SK-N-SH treated with all-trans-retinoic acid at 6 μM for 48 hours (cell line): ENCODE measurements at regions not wholly inside any gene's neighbourhood (a gene's known extent, or its start where the extent isn't known, plus 50 kb on each side); places are given as distances from the start of the nearest gene placed in this dataset.

Experiments
- ATAC-seq: fragments of 200-7000 bp; cut with Tn5 transposase; 3 replicates; pipeline ENCODE4 v1.9.1; 2020; ENCODE audit warnings: mild to moderate bottlenecking, moderate library complexity
- ARNTL ChIP-seq: fragments of 450-650 bp; formaldehyde crosslinking; IDR thresholded peaks from 2 replicates; pipeline ENCODE4 v1.5.0; 2020; ENCODE audit warnings: low read depth, mild to moderate bottlenecking, moderate library complexity, borderline replicate concordance
- BACH2 ChIP-seq: fragments of 250-450 bp; sonication (Bioruptor Pico); IDR thresholded peaks from 2 replicates; pipeline ENCODE4 v1.9.0; 2021; ENCODE audit warnings: mild to moderate bottlenecking, borderline replicate concordance
- CSDC2 ChIP-seq: fragments of 250-450 bp; sonication (Bioruptor Pico); IDR thresholded peaks from 2 replicates; pipeline ENCODE4 v1.5.0; 2020; ENCODE audit warnings: mild to moderate bottlenecking, moderate library complexity
- ESRRG ChIP-seq: fragments of 250-450 bp; sonication (Bioruptor Pico); IDR thresholded peaks from 2 replicates; pipeline ENCODE4 v1.6.1; 2021; ENCODE audit warnings: mild to moderate bottlenecking
- GLIS3 ChIP-seq: fragments of 250-450 bp; sonication (Bioruptor Pico); IDR thresholded peaks from 2 replicates; pipeline ENCODE4 v1.5.0; 2020; ENCODE audit warnings: mild to moderate bottlenecking, moderate library complexity
- ISL1 ChIP-seq: fragments of 250-450 bp; sonication (Bioruptor Pico); IDR thresholded peaks from 2 replicates; pipeline ENCODE4 v2.1.2; 2022; ENCODE audit warnings: mild to moderate bottlenecking, moderate library complexity
- OSR1 ChIP-seq: fragments of 250-450 bp; sonication (Bioruptor Pico); IDR thresholded peaks from 2 replicates; pipeline ENCODE4 v1.8.0; 2022; ENCODE audit warnings: moderate library complexity, mild to moderate bottlenecking, inconsistent platforms
- PPARA ChIP-seq: fragments of 250-450 bp; sonication (Bioruptor Pico); IDR thresholded peaks from 2 replicates; pipeline ENCODE4 v1.5.0; 2020; ENCODE audit warnings: mild to moderate bottlenecking, borderline replicate concordance
- SNAI2 ChIP-seq: fragments of 250-450 bp; sonication (Bioruptor Pico); IDR thresholded peaks from 2 replicates; pipeline ENCODE4 v1.5.0; 2020; ENCODE audit warnings: mild to moderate bottlenecking, moderate library complexity
- TOX ChIP-seq: fragments of 250-450 bp; sonication (Bioruptor Pico); IDR thresholded peaks from 2 replicates; pipeline ENCODE4 v1.8.0; 2021; ENCODE audit warnings: mild to moderate bottlenecking, moderate library complexity, borderline replicate concordance
- ZC3H10 ChIP-seq: fragments of 250-450 bp; sonication (Bioruptor Pico); IDR thresholded peaks from 2 replicates; pipeline ENCODE4 v1.5.1; 2021; ENCODE audit warnings: mild to moderate bottlenecking, moderate library complexity
- ZFP3 ChIP-seq: fragments of 250-450 bp; sonication (Bioruptor Pico); IDR thresholded peaks from 2 replicates; pipeline ENCODE4 v1.5.0; 2020; ENCODE audit warnings: mild to moderate bottlenecking, moderate library complexity
- ZNF565 ChIP-seq: fragments of 450-650 bp; formaldehyde crosslinking; conservative IDR thresholded peaks from 2 replicates; pipeline ENCODE4 v1.5.0; 2020; ENCODE audit warnings: low read depth, mild to moderate bottlenecking, moderate library complexity
- ZNF8 ChIP-seq: fragments of 450-650 bp; formaldehyde crosslinking; IDR thresholded peaks from 2 replicates; pipeline ENCODE4 v1.5.0; 2020; ENCODE audit warnings: mild to moderate bottlenecking, moderate library complexity
- TF ChIP-seq, protein P1 (sequence below): fragments of 250-450 bp; sonication (Bioruptor Pico); IDR thresholded peaks from 2 replicates; pipeline ENCODE4 v1.5.0; 2020; ENCODE audit warnings: mild to moderate bottlenecking, moderate library complexity
- TF ChIP-seq, protein P2 (sequence below): fragments of 250-450 bp; sonication (Bioruptor Pico); IDR thresholded peaks from 2 replicates; pipeline ENCODE4 v1.8.0; 2020; ENCODE audit warnings: mild to moderate bottlenecking, moderate library complexity, borderline replicate concordance
- TF ChIP-seq, protein P3 (sequence below): fragments of 250-450 bp; sonication (Bioruptor Pico); IDR thresholded peaks from 2 replicates; pipeline ENCODE4 v1.8.0; 2021; ENCODE audit warnings: low read depth, mild to moderate bottlenecking, moderate library complexity, borderline replicate concordance

DNA sequence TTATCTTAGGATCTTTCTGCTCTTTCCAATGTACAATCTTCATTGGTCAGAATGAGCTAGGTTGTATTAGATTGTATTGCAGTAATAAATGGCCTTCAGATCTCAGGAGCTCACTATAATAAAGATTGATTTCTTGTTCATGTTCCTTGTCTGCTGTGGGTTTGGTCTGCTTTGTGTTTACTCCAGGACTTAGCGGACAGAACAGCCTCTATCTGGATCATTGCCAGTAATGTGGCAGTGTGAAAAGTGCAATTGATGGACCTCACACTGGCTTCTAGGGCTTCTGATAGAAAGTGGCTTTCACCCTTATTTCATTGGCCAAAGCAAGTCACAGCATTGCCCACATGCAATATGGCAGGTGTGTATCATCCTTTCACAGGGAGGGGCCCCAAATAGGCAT lies 81.2 kb downstream of the BTG1 start (continued):
- TF ChIP-seq, protein P1, sequence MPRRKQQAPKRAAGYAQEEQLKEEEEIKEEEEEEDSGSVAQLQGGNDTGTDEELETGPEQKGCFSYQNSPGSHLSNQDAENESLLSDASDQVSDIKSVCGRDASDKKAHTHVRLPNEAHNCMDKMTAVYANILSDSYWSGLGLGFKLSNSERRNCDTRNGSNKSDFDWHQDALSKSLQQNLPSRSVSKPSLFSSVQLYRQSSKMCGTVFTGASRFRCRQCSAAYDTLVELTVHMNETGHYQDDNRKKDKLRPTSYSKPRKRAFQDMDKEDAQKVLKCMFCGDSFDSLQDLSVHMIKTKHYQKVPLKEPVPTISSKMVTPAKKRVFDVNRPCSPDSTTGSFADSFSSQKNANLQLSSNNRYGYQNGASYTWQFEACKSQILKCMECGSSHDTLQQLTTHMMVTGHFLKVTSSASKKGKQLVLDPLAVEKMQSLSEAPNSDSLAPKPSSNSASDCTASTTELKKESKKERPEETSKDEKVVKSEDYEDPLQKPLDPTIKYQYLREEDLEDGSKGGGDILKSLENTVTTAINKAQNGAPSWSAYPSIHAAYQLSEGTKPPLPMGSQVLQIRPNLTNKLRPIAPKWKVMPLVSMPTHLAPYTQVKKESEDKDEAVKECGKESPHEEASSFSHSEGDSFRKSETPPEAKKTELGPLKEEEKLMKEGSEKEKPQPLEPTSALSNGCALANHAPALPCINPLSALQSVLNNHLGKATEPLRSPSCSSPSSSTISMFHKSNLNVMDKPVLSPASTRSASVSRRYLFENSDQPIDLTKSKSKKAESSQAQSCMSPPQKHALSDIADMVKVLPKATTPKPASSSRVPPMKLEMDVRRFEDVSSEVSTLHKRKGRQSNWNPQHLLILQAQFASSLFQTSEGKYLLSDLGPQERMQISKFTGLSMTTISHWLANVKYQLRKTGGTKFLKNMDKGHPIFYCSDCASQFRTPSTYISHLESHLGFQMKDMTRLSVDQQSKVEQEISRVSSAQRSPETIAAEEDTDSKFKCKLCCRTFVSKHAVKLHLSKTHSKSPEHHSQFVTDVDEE (CRISPR knock-in tag), result no peak
- no peak for TF ChIP-seq ZC3H10 (CRISPR knock-in tag)

DNA sequence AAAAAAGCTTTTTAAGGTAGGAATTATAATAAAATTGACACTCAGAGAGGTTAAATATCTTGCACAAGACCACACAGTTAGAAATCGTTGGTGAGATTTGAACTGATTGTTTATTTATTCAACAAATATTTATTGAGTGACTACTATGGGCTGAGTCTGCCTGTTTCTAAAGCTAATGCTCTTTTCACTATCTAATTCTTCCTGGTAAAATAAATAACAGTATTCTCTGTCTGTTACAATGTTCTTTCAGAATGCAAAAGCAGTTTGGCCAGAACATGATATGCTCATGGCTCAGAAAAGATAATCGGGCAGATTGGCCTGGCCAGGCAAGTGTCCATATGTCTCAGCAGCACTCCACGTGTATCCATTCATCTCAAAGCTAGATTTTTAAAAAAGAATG lies 82.0 kb downstream of the BTG1 start:
- no peak for ATAC-seq
- no peak for TF ChIP-seq CSDC2 (CRISPR knock-in tag)
- no peak for TF ChIP-seq PPARA (CRISPR knock-in tag)
- no peak for TF ChIP-seq ZNF8
- no peak for TF ChIP-seq ISL1 (CRISPR knock-in tag)
- TF ChIP-seq ZNF565 (CRISPR knock-in tag), result no peak
- no peak for TF ChIP-seq BACH2 (CRISPR knock-in tag)
- no peak for TF ChIP-seq OSR1
- TF ChIP-seq, protein P2, sequence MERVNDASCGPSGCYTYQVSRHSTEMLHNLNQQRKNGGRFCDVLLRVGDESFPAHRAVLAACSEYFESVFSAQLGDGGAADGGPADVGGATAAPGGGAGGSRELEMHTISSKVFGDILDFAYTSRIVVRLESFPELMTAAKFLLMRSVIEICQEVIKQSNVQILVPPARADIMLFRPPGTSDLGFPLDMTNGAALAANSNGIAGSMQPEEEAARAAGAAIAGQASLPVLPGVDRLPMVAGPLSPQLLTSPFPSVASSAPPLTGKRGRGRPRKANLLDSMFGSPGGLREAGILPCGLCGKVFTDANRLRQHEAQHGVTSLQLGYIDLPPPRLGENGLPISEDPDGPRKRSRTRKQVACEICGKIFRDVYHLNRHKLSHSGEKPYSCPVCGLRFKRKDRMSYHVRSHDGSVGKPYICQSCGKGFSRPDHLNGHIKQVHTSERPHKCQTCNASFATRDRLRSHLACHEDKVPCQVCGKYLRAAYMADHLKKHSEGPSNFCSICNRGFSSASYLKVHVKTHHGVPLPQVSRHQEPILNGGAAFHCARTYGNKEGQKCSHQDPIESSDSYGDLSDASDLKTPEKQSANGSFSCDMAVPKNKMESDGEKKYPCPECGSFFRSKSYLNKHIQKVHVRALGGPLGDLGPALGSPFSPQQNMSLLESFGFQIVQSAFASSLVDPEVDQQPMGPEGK (CRISPR knock-in tag), result no peak
- TF ChIP-seq ESRRG (CRISPR knock-in tag), result no peak

DNA sequence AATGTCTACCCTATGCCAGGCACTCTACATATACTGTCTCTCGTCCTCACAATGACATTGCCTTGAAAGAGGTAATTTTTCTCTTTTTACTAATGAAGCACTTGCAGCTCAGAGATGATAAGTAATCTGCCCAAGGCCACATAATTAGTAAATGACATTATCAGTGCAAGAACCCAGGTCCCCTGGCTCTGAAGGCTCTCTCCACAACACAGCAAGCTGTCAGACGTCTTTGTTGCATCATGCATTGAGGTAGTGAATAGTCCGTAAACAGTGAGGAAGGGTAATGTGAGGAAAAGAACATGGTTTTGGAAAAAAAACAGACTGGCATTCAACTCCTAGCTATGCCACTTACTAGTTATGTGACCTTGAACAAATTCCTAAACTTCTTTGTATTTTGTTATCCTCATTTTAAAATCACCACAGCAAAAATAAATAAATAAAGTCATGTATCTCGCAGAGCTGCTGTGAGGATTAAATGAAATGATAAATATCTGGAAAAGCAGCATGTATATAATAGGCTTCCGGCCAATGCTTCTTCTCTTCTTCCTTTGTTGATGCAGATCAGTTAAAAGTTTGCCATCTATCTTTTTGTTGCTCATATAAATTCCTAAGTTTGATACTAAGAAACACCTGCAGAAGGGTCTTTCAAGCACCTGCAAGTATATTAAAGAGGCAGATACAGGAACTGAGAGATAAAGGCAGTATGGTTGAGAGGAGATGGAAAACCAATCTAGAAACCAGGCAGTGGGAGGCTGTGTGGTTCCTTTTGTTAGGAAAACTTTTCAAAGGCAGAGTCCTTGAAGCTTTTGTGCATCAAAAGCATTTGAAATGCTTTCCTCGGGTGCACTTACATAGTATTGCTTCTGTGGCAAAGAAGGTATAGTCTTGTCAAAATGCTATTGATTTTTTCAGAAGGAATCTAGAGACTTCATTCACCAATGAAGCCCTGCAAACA lies 82.8 kb downstream of the BTG1 start:
- TF ChIP-seq, protein P3, sequence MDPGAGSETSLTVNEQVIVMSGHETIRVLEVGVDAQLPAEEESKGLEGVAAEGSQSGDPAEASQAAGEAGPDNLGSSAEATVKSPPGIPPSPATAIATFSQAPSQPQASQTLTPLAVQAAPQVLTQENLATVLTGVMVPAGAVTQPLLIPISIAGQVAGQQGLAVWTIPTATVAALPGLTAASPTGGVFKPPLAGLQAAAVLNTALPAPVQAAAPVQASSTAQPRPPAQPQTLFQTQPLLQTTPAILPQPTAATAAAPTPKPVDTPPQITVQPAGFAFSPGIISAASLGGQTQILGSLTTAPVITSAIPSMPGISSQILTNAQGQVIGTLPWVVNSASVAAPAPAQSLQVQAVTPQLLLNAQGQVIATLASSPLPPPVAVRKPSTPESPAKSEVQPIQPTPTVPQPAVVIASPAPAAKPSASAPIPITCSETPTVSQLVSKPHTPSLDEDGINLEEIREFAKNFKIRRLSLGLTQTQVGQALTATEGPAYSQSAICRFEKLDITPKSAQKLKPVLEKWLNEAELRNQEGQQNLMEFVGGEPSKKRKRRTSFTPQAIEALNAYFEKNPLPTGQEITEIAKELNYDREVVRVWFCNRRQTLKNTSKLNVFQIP (CRISPR knock-in tag), result no peak
- TF ChIP-seq PPARA (CRISPR knock-in tag), result no peak
- no peak for TF ChIP-seq ZNF8
- no peak for TF ChIP-seq ZC3H10 (CRISPR knock-in tag)
- no peak for TF ChIP-seq CSDC2 (CRISPR knock-in tag)
- no peak for TF ChIP-seq ARNTL (CRISPR knock-in tag)
- no peak for TF ChIP-seq SNAI2 (CRISPR knock-in tag)
- no peak for TF ChIP-seq ESRRG (CRISPR knock-in tag)
- ATAC-seq, result no peak

DNA sequence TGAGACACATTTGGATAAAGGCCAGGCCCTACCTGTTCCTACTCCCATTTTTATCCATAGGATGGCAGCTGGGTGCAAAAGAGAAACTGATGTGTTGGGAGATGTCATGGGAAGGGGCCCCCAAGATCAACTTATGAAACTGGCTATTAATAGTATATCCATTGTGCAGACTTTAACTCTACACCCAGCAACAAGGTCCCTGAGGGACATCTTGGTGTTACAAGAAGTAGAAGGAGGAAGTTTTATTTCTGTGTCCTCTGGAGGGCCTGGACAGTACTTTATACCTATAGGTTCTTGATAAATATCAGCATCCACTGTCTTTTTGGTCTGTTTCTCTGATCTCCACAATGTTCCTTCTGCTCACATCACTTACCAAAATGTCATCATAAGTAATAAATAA lies 84.6 kb downstream of the BTG1 start:
- TF ChIP-seq, protein P2 (CRISPR knock-in tag), result no peak
- no peak for TF ChIP-seq ZNF8
- TF ChIP-seq TOX (CRISPR knock-in tag), result no peak
- TF ChIP-seq, protein P1 (CRISPR knock-in tag), result no peak
- TF ChIP-seq GLIS3 (CRISPR knock-in tag), result no peak
- no peak for TF ChIP-seq ZFP3 (CRISPR knock-in tag)
- ATAC-seq, result no peak
